NB4 (cell line): ENCODE measurements at regions not wholly inside any gene's neighbourhood (a gene's known extent, or its start where the extent isn't known, plus 50 kb on each side); places are given as distances from the start of the nearest gene placed in this dataset.

Experiments
- CTCF ChIP-seq: IDR thresholded peaks from one replicate; pipeline ENCODE4 v1.5.1; 2012; ENCODE audit warnings: low read depth, low read length
- POLR2A ChIP-seq: IDR thresholded peaks from 2 replicates; pipeline ENCODE4 v1.6.1; 2011; ENCODE audit warnings: mild to moderate bottlenecking; ENCODE audit not compliant: insufficient read length; ENCODE audit errors: extremely low read depth

GRCh38 chr2:145379934-145380333, 860.0 kb upstream of the ZEB2 start:
- TF ChIP-seq CTCF (no peak), POLR2A (no peak)
